Activated CD8-positive, alpha-beta memory T cell treated with anti-CD3 and anti-CD28 coated beads, Interleukin-2, amount 10 ng/mL, durations not matched to agents 7 days and 5 days (primary cell): ENCODE measurements at regions not wholly inside any gene's neighbourhood (a gene's known extent, or its start where the extent isn't known, plus 50 kb on each side); places are given as distances from the start of the nearest gene placed in this dataset.

ENCODE experiments used
- ATAC-seq: fragments of 150-1000 bp; cut with Tn5 transposase; one replicate; pipeline ENCODE4 v1.10.0; 2021; ENCODE audit warnings: moderate library complexity
- CTCF ChIA-PET: fragments of 350-600 bp; sonication (Branson Sonifier 250); formaldehyde crosslinking; loops from one replicate; lab custom pipeline; 2021; ENCODE audit warnings: antibody characterized with exemption; lab: Charles Lee
- DNase-seq: peaks from one replicate; pipeline ENCODE4 v3.0.0-alpha.2; 2020
- H3K27ac Mint-ChIP-seq: one replicate; pipeline ENCODE4 v1.8.0; 2021; ENCODE audit warnings: mild to moderate bottlenecking, mixed read lengths
- H3K27me3 Mint-ChIP-seq: one replicate; pipeline ENCODE4 v1.8.0; 2021; ENCODE audit warnings: mixed read lengths
- H3K36me3 Mint-ChIP-seq: one replicate; pipeline ENCODE4 v1.8.0; 2021; ENCODE audit warnings: mild to moderate bottlenecking, mixed read lengths
- H3K4me1 Mint-ChIP-seq: one replicate; pipeline ENCODE4 v1.8.0; 2021; ENCODE audit warnings: mixed read lengths
- H3K4me3 Mint-ChIP-seq: one replicate; pipeline ENCODE4 v1.8.0; 2021; ENCODE audit warnings: mild to moderate bottlenecking, moderate library complexity, mixed read lengths
- H3K9me3 Mint-ChIP-seq: one replicate; pipeline ENCODE4 v1.8.0; 2022; ENCODE audit warnings: low read depth, mixed read lengths

GRCh38 chr6:132868057-132868456 lies 53.7 kb downstream of the RPS12 start:
- Mint-ChIP-seq H3K27ac (no peak overlapping the region), H3K27me3 (peaks cover 18% of the 10 kb centered on the region), H3K4me3 (no peak overlapping the region), H3K4me1 (no peaks in the 10 kb centered on the region), H3K36me3 (no peaks in the 10 kb centered on the region), H3K9me3 (no peaks in the 10 kb centered on the region)
- CTCF ChIA-PET, result interaction anchor here (1.2 kb wide), 1 partner anchor 14 kb away, joined by 3 read pairs; no protein-coding TSS in a partner anchor
- ATAC-seq (no peak), DNase-seq (no peak)

GRCh38 chr6:132872923-132873322 lies 58.6 kb downstream of the RPS12 start:
- Mint-ChIP-seq H3K36me3 (no peaks in the 10 kb centered on the region), H3K27me3 (peaks cover 18% of the 10 kb centered on the region), H3K9me3 (peaks cover 6% of the 10 kb centered on the region), H3K4me3 (no peak overlapping the region), H3K27ac (no peak overlapping the region), H3K4me1 (no peaks in the 10 kb centered on the region)
- no peak for DNase-seq
- CTCF ChIA-PET, result no interaction called here
- ATAC-seq, result no peak

GRCh38 chr6:132877003-132877402 lies 62.6 kb downstream of the RPS12 start:
- peaks cover 6% of the 10 kb centered on the region for H3K9me3 Mint-ChIP-seq
- DNase-seq (no peak), ATAC-seq (no peak)
- H3K27ac Mint-ChIP-seq, result no peak overlapping the region
- H3K4me1 Mint-ChIP-seq, result no peaks in the 10 kb centered on the region
- peaks cover 12% of the 10 kb centered on the region for H3K27me3 Mint-ChIP-seq
- CTCF ChIA-PET, result interaction anchor here (0.9 kb wide), 1 partner anchor 10 kb away, joined by 3 read pairs; no protein-coding TSS in a partner anchor
- no peak overlapping the region for H3K4me3 Mint-ChIP-seq
- no peaks in the 10 kb centered on the region for H3K36me3 Mint-ChIP-seq

- CTCF ChIA-PET, result no interaction called here
- no peak overlapping the region for H3K4me3 Mint-ChIP-seq
- DNase-seq (no peak), ATAC-seq (peak; percentile 30)
- H3K36me3 Mint-ChIP-seq, result no peaks in the 10 kb centered on the region
- H3K4me1 Mint-ChIP-seq, result peaks cover 2% of the 10 kb centered on the region
- peaks cover 4% of the 10 kb centered on the region for H3K27me3 Mint-ChIP-seq
- no peak overlapping the region for H3K27ac Mint-ChIP-seq
- no peaks in the 10 kb centered on the region for H3K9me3 Mint-ChIP-seq
Measured at GRCh38 chr6:132887204-132887603, 72.8 kb downstream of the RPS12 start.

GRCh38 chr6:132888701-132889100 lies 74.3 kb downstream of the RPS12 start:
- no peak for ATAC-seq
- Mint-ChIP-seq H3K9me3 (no peaks in the 10 kb centered on the region), H3K4me3 (no peak overlapping the region), H3K36me3 (no peaks in the 10 kb centered on the region), H3K27me3 (peaks cover 4% of the 10 kb centered on the region), H3K27ac (no peak overlapping the region), H3K4me1 (peaks cover 2% of the 10 kb centered on the region)
- DNase-seq, result no peak
- CTCF ChIA-PET, result no interaction called here

- ATAC-seq, result no peak
- peaks cover 4% of the 10 kb centered on the region for H3K27me3 Mint-ChIP-seq
- no peak overlapping the region for H3K4me3 Mint-ChIP-seq
- CTCF ChIA-PET, result no interaction called here
- H3K9me3 Mint-ChIP-seq, result no peaks in the 10 kb centered on the region
- DNase-seq, result no peak
- H3K36me3 Mint-ChIP-seq, result no peaks in the 10 kb centered on the region
- H3K4me1 Mint-ChIP-seq, result no peaks in the 10 kb centered on the region
- H3K27ac Mint-ChIP-seq, result no peak overlapping the region
Measured at GRCh38 chr6:132892929-132893771, 78.8 kb downstream of the RPS12 start.

GRCh38 chr6:132893772-132894490 lies 79.6 kb downstream of the RPS12 start:
- ATAC-seq, result no peak

GRCh38 chr6:132898376-132898775 lies 84.0 kb downstream of the RPS12 start:
- H3K36me3 Mint-ChIP-seq, result no peaks in the 10 kb centered on the region
- CTCF ChIA-PET, result no interaction called here
- H3K27me3 Mint-ChIP-seq, result peaks cover 2% of the 10 kb centered on the region
- H3K4me1 Mint-ChIP-seq, result no peaks in the 10 kb centered on the region
- ATAC-seq, result no peak
- H3K27ac Mint-ChIP-seq, result no peak overlapping the region
- H3K9me3 Mint-ChIP-seq, result no peaks in the 10 kb centered on the region
- DNase-seq, result no peak
- no peak overlapping the region for H3K4me3 Mint-ChIP-seq

More at GRCh38 chr6:132893772-132894490, 79.6 kb downstream of the RPS12 start:
- Mint-ChIP-seq H3K9me3 (no peaks in the 10 kb centered on the region), H3K27me3 (peaks cover 4% of the 10 kb centered on the region), H3K27ac (no peak overlapping the region), H3K4me1 (no peaks in the 10 kb centered on the region), H3K4me3 (no peak overlapping the region), H3K36me3 (no peaks in the 10 kb centered on the region)
- DNase-seq, result no peak
- CTCF ChIA-PET, result no interaction called here

- no peaks in the 10 kb centered on the region for H3K9me3 Mint-ChIP-seq
- CTCF ChIA-PET, result no interaction called here
- H3K4me3 Mint-ChIP-seq, result no peak overlapping the region
- no peaks in the 10 kb centered on the region for H3K4me1 Mint-ChIP-seq
- no peak overlapping the region for H3K27ac Mint-ChIP-seq
- no peaks in the 10 kb centered on the region for H3K36me3 Mint-ChIP-seq
- ATAC-seq (no peak), DNase-seq (no peak)
- H3K27me3 Mint-ChIP-seq, result peaks cover 2% of the 10 kb centered on the region
Measured at GRCh38 chr6:132900849-132901248, 86.5 kb downstream of the RPS12 start.

- no peaks in the 10 kb centered on the region for H3K9me3 Mint-ChIP-seq
- H3K4me3 Mint-ChIP-seq, result no peak overlapping the region
- H3K27ac Mint-ChIP-seq, result no peak overlapping the region
- H3K4me1 Mint-ChIP-seq, result no peaks in the 10 kb centered on the region
- ATAC-seq (no peak), DNase-seq (no peak)
- peaks cover 2% of the 10 kb centered on the region for H3K27me3 Mint-ChIP-seq
- CTCF ChIA-PET, result no interaction called here
- H3K36me3 Mint-ChIP-seq, result no peaks in the 10 kb centered on the region
Measured at GRCh38 chr6:132902901-132903300, 88.5 kb downstream of the RPS12 start.

GRCh38 chr6:132907231-132907630 lies 92.9 kb downstream of the RPS12 start:
- peaks cover 8% of the 10 kb centered on the region for H3K27me3 Mint-ChIP-seq
- no peak overlapping the region for H3K27ac Mint-ChIP-seq
- no peak for DNase-seq
- no peak overlapping the region for H3K4me3 Mint-ChIP-seq
- ATAC-seq, result no peak
- CTCF ChIA-PET, result no interaction called here
- no peaks in the 10 kb centered on the region for H3K9me3 Mint-ChIP-seq
- H3K4me1 Mint-ChIP-seq, result no peaks in the 10 kb centered on the region
- no peaks in the 10 kb centered on the region for H3K36me3 Mint-ChIP-seq

- CTCF ChIA-PET, result no interaction called here
- ATAC-seq, result no peak
Measured at GRCh38 chr6:132907914-132908313, 93.5 kb downstream of the RPS12 start.

GRCh38 chr6:132909742-132910141 lies 95.4 kb downstream of the RPS12 start:
- Mint-ChIP-seq H3K27me3 (peaks cover 8% of the 10 kb centered on the region), H3K4me3 (no peak overlapping the region), H3K9me3 (no peaks in the 10 kb centered on the region), H3K36me3 (no peaks in the 10 kb centered on the region), H3K27ac (no peak overlapping the region), H3K4me1 (no peaks in the 10 kb centered on the region)
- ATAC-seq, result no peak
- DNase-seq, result no peak
- CTCF ChIA-PET, result no interaction called here

More at GRCh38 chr6:132907914-132908313, 93.5 kb downstream of the RPS12 start:
- Mint-ChIP-seq H3K27me3 (peaks cover 8% of the 10 kb centered on the region), H3K4me3 (no peak overlapping the region), H3K27ac (no peak overlapping the region), H3K4me1 (no peaks in the 10 kb centered on the region), H3K36me3 (no peaks in the 10 kb centered on the region), H3K9me3 (no peaks in the 10 kb centered on the region)
- no peak for DNase-seq

GRCh38 chr6:132910759-132911158 lies 96.4 kb downstream of the RPS12 start:
- CTCF ChIA-PET, result no interaction called here
- H3K36me3 Mint-ChIP-seq, result no peaks in the 10 kb centered on the region
- no peak overlapping the region for H3K27ac Mint-ChIP-seq
- no peaks in the 10 kb centered on the region for H3K9me3 Mint-ChIP-seq
- H3K27me3 Mint-ChIP-seq, result peaks cover 8% of the 10 kb centered on the region
- H3K4me1 Mint-ChIP-seq, result no peaks in the 10 kb centered on the region
- DNase-seq (no peak), ATAC-seq (no peak)
- H3K4me3 Mint-ChIP-seq, result no peak overlapping the region
